H9 (cell line): ENCODE measurements at regions not wholly inside any gene's neighbourhood (a gene's known extent, or its start where the extent isn't known, plus 50 kb on each side); places are given as distances from the start of the nearest gene placed in this dataset.

Experiments used
- DNase-seq: peaks from one replicate; pipeline ENCODE4 v3.0.0-alpha.2; 2017
- H2AFZ ChIP-seq: one replicate; pipeline ENCODE4 v1.6.1; 2013; ENCODE audit warnings: mild to moderate bottlenecking, low read length, control low read depth, moderate library complexity
- H2AK5ac ChIP-seq: 2 replicates; pipeline ENCODE4 v1.6.1; 2013; ENCODE audit warnings: low read length, control low read depth, mixed read lengths; ENCODE audit not compliant: insufficient read length
- H2BK120ac ChIP-seq: one replicate; pipeline ENCODE4 v1.6.1; 2013; ENCODE audit warnings: low read depth, mild to moderate bottlenecking, low read length, control low read depth, inconsistent platforms; ENCODE audit not compliant: poor library complexity, severe bottlenecking
- H2BK12ac ChIP-seq: 2 replicates; pipeline ENCODE4 v1.6.1; 2013; ENCODE audit warnings: low read length, control low read depth, mixed read lengths, low read depth; ENCODE audit not compliant: insufficient read length
- H2BK15ac ChIP-seq: 2 replicates; pipeline ENCODE4 v1.6.1; 2013; ENCODE audit warnings: low read depth, low read length, control low read depth
- H2BK20ac ChIP-seq: one replicate; pipeline ENCODE4 v1.6.1; 2013; ENCODE audit warnings: low read depth, mild to moderate bottlenecking, low read length, control low read depth, inconsistent platforms; ENCODE audit not compliant: poor library complexity, severe bottlenecking
- H2BK5ac ChIP-seq: 2 replicates; pipeline ENCODE4 v1.6.1; 2013; ENCODE audit warnings: low read length, control low read depth, mixed read lengths; ENCODE audit not compliant: insufficient read length
- H3K14ac ChIP-seq: 2 replicates; pipeline ENCODE4 v1.6.1; 2013; ENCODE audit warnings: low read length, control low read depth; ENCODE audit not compliant: insufficient read depth
- H3K18ac ChIP-seq: 2 replicates; pipeline ENCODE4 v1.6.1; 2013; ENCODE audit warnings: low read depth, mild to moderate bottlenecking, mixed read lengths, low read length, control low read depth; ENCODE audit not compliant: insufficient read length
- H3K23ac ChIP-seq: 2 replicates; pipeline ENCODE4 v1.6.1; 2013; ENCODE audit warnings: low read length, control low read depth, mixed read lengths, low read depth; ENCODE audit not compliant: insufficient read length
- H3K23me2 ChIP-seq: 2 replicates; pipeline ENCODE4 v1.6.1; 2013; ENCODE audit warnings: low read depth, mild to moderate bottlenecking, mixed read lengths, low read length, control low read depth; ENCODE audit not compliant: insufficient read length, poor library complexity, severe bottlenecking
- H3K27ac ChIP-seq: 2 replicates; pipeline ENCODE4 v1.5.1; 2013; ENCODE audit warnings: low read length, control low read depth, mixed read lengths, low read depth; ENCODE audit not compliant: insufficient read length
- H3K27me3 ChIP-seq: 2 replicates; pipeline ENCODE4 v1.6.1; 2013; ENCODE audit warnings: low read length, control low read depth, inconsistent platforms; ENCODE audit not compliant: insufficient read depth
- H3K4ac ChIP-seq: 2 replicates; pipeline ENCODE4 v1.6.1; 2013; ENCODE audit warnings: low read depth, mild to moderate bottlenecking, control low read depth, inconsistent platforms, low read length, moderate library complexity
- H3K4me1 ChIP-seq: 2 replicates; pipeline ENCODE4 v1.6.1; 2013; ENCODE audit warnings: low read length, control low read depth, inconsistent platforms; ENCODE audit not compliant: insufficient read depth
- H3K4me2 ChIP-seq: 2 replicates; pipeline ENCODE4 v1.6.1; 2013; ENCODE audit warnings: low read length, control low read depth, mixed read lengths; ENCODE audit not compliant: insufficient read length, insufficient read depth
- H3K56ac ChIP-seq: 2 replicates; pipeline ENCODE4 v1.6.1; 2013; ENCODE audit warnings: low read depth, mild to moderate bottlenecking, mixed read lengths, low read length, control low read depth; ENCODE audit not compliant: insufficient read length
- H3K79me1 ChIP-seq: 2 replicates; pipeline ENCODE4 v1.6.1; 2013; ENCODE audit warnings: low read depth, mild to moderate bottlenecking, moderate library complexity, low read length, control low read depth, inconsistent platforms; ENCODE audit not compliant: insufficient read depth, poor library complexity, severe bottlenecking
- H3K79me2 ChIP-seq: 2 replicates; pipeline ENCODE4 v1.6.1; 2013; ENCODE audit warnings: low read length, control low read depth, inconsistent platforms; ENCODE audit not compliant: insufficient read depth
- H3K9ac ChIP-seq: 2 replicates; pipeline ENCODE4 v1.6.1; 2013; ENCODE audit warnings: low read length, control low read depth, mixed read lengths; ENCODE audit not compliant: insufficient read length; ENCODE audit errors: extremely low read depth
- H3K9me3 ChIP-seq: one replicate; pipeline ENCODE4 v1.6.1; 2013; ENCODE audit warnings: low read depth, low read length, inconsistent platforms; ENCODE audit not compliant: control insufficient read depth
- H3T11ph ChIP-seq: one replicate; pipeline ENCODE4 v1.6.1; 2013; ENCODE audit warnings: mild to moderate bottlenecking, low read length, control low read depth, inconsistent platforms
- H4K20me1 ChIP-seq: one replicate; pipeline ENCODE4 v1.6.1; 2013; ENCODE audit not compliant: control insufficient read depth, insufficient read length, insufficient read depth
- H4K5ac ChIP-seq: 2 replicates; pipeline ENCODE4 v1.6.1; 2013; ENCODE audit warnings: low read depth, mild to moderate bottlenecking, mixed read lengths, low read length, control low read depth; ENCODE audit not compliant: insufficient read length
- H4K8ac ChIP-seq: replicated peaks from 2 replicates; pipeline ENCODE4 v1.6.1; 2013; ENCODE audit warnings: low read length, control low read depth, mixed read lengths, low read depth; ENCODE audit not compliant: insufficient read length
- H4K91ac ChIP-seq: 2 replicates; pipeline ENCODE4 v1.6.1; 2013; ENCODE audit warnings: low read depth, mild to moderate bottlenecking, moderate library complexity, mixed read lengths, low read length, control low read depth; ENCODE audit not compliant: insufficient read length
- H3K27ac Mint-ChIP-seq, 3 experiments: 2 replicates in 2 of 3; 3 replicates in 1 of 3; pipeline ENCODE4 v1.8.0; 2020 to 2021; ENCODE audit warnings: mixed read lengths in 3 of 3, mild to moderate bottlenecking in 1 of 3, moderate library complexity in 1 of 3
- H3K27me3 Mint-ChIP-seq: 2 replicates; pipeline ENCODE4 v1.8.0; 2021; ENCODE audit warnings: low read depth, mild to moderate bottlenecking, moderate library complexity, mixed read lengths
- H3K36me3 Mint-ChIP-seq, 3 experiments: 2 replicates in 2 of 3; 3 replicates in 1 of 3; pipeline ENCODE4 v1.8.0; 2020 to 2021; ENCODE audit warnings: low read depth in 3 of 3, mixed read lengths in 3 of 3; ENCODE audit not compliant: insufficient read depth in 1 of 3
- H3K4me1 Mint-ChIP-seq, 2 experiments: 2 replicates each; pipeline ENCODE4 v1.8.0; 2020; ENCODE audit warnings: mixed read lengths in 2 of 2
- H3K4me3 Mint-ChIP-seq, 2 experiments: 2 replicates in 1 of 2; 3 replicates in 1 of 2; pipeline ENCODE4 v1.8.0; 2020 to 2021; ENCODE audit warnings: mild to moderate bottlenecking in 2 of 2, mixed read lengths in 2 of 2, moderate library complexity in 1 of 2
- H3K9me3 Mint-ChIP-seq, 2 experiments: 2 replicates in 1 of 2; 3 replicates in 1 of 2; pipeline ENCODE4 v1.8.0; 2020; ENCODE audit warnings: mild to moderate bottlenecking in 2 of 2, mixed read lengths in 2 of 2, moderate library complexity in 1 of 2
- CTCF ChIP-seq: fragments of 200-600 bp; sonication (generic); conservative IDR thresholded peaks from 3 replicates; pipeline ENCODE4 v1.8.0; 2021; ENCODE audit warnings: antibody characterized with exemption, mild to moderate bottlenecking
- WGBS: extraction: QIAGEN DNeasy Blood & Tissue Kit; methylation state at CpG from one replicate; pipeline ENCODE4 v1.1.7; 2013; ENCODE audit warnings: missing lambda C conversion rate, low lambda C conversion rate, mixed read lengths; ENCODE audit not compliant: insufficient read length; ENCODE audit errors: extremely low coverage; 5-methylcytosine and 5-hydroxymethylcytosine counted together

- Histone ChIP-seq H3K4ac (no peak overlapping the region), H2BK5ac (no peak overlapping the region), H4K20me1 (no peaks in the 10 kb centered on the region), H3K4me2 (no peak overlapping the region), H2BK120ac (no peak overlapping the region), H3K4me1 (no peaks in the 10 kb centered on the region), H3K79me1 (no peaks in the 10 kb centered on the region), H3K23me2 (no peaks in the 10 kb centered on the region), H3T11ph (no peak overlapping the region), H2BK12ac (no peak overlapping the region), H3K9me3 (no peaks in the 10 kb centered on the region), H3K9ac (no peak overlapping the region), H3K14ac (no peak overlapping the region), H4K5ac (no peak overlapping the region), H3K27ac (no peak overlapping the region), H3K56ac (no peak overlapping the region), H2AFZ (no peak overlapping the region), H4K8ac (no peak overlapping the region), H4K91ac (no peak overlapping the region), H3K23ac (no peak overlapping the region), H3K18ac (no peak overlapping the region), H2BK20ac (no peak overlapping the region), H3K27me3 (no peaks in the 10 kb centered on the region), H2BK15ac (no peak overlapping the region), H2AK5ac (no peak overlapping the region), H3K79me2 (no peaks in the 10 kb centered on the region)
- TF ChIP-seq CTCF, result no peak
- no peak for DNase-seq
- no peak overlapping the region; a peak in 1 of 7 replicates for H3K27ac Mint-ChIP-seq
- H3K4me1 Mint-ChIP-seq, result peaks cover 10% of the 10 kb centered on the region in 2 experiments; a peak in 3 of 4 replicates
- H3K9me3 Mint-ChIP-seq, result peaks cover 1 to 2% of the 10 kb centered on the region in 2 experiments; a peak in 1 of 5 replicates
- H3K36me3 Mint-ChIP-seq, result peaks cover 0 to 4% (median 0%) of the 10 kb centered on the region in 3 experiments; a peak in 3 of 7 replicates
- no peaks in the 10 kb centered on the region for H3K27me3 Mint-ChIP-seq
- no CpG with 5 or more reads among the region's 3 CpGs for WGBS
- no peak overlapping the region for H3K4me3 Mint-ChIP-seq
Observed at GRCh38 chr5:35320029-35320428, 89.7 kb upstream of the PRLR start.
